ENCODE measurements at regions not wholly inside any gene's neighbourhood (a gene's known extent, or its start where the extent isn't known, plus 50 kb on each side); places are given as distances from the start of the nearest gene placed in this dataset.

- no peak overlapping the region for H3K4me3 ChIP-seq (ENCODE audit: low read depth in 1 of 3, low read length in 3 of 3)
- H3K9ac ChIP-seq (ENCODE audit: low read depth in 1 of 2, low read length in 2 of 2): no peak overlapping the region
- DNase-seq (ENCODE audit: low spot score): no peak
- TF ChIP-seq RXRA (IDR thresholded peaks at IDR 0.05): no peak
- TF ChIP-seq NR2F2 (IDR thresholded peaks at IDR 0.05): no peak
- no peak for TF ChIP-seq JUND (IDR thresholded peaks at IDR 0.05)
- no peak for TF ChIP-seq REST (IDR thresholded peaks at IDR 0.05)
- no peak for TF ChIP-seq FOXA2 (IDR thresholded peaks at IDR 0.05)
- H3K27ac ChIP-seq (ENCODE audit: low read depth in 1 of 2, low read length in 2 of 2): no peak overlapping the region
- no peaks in the 10 kb centered on the region for H3K4me1 ChIP-seq (ENCODE audit: control insufficient read depth in 4 of 4, insufficient read depth in 4 of 4, low read length in 3 of 4)
- H3K27me3 ChIP-seq (ENCODE audit: control insufficient read depth in 4 of 4, insufficient read depth in 4 of 4, low read length in 3 of 4): peaks cover 0 to 3% (median 0%) of the 10 kb centered on the region in 4 donors
- no peaks in the 10 kb centered on the region for H3K36me3 ChIP-seq (ENCODE audit: control insufficient read depth in 4 of 4, insufficient read depth in 3 of 4, low read depth in 1 of 4, low read length in 3 of 4)
- no peaks in the 10 kb centered on the region for H3K9me3 ChIP-seq (ENCODE audit: control insufficient read depth in 4 of 4, low read length in 3 of 4)
- WGBS: 65% methylated on average over 3 of the region's 3 CpGs
These were observed 171.2 kb upstream of the MPDZ start for GRCh38 chr9:13450723-13451122.

- TF ChIP-seq SP1 (IDR thresholded peaks at IDR 0.05) (no peak), ZBTB33 (IDR thresholded peaks at IDR 0.05) (no peak), EGR1 (IDR thresholded peaks at IDR 0.05; ENCODE audit: low read depth in 2 of 2) (no peak), FOXA1 (IDR thresholded peaks at IDR 0.05) (no peak), JUND (IDR thresholded peaks at IDR 0.05) (no peak)
- no peak overlapping the region for H3K27ac ChIP-seq (ENCODE audit: low read depth in 1 of 2, low read length in 2 of 2)
- H3K4me1 ChIP-seq (ENCODE audit: control insufficient read depth in 4 of 4, insufficient read depth in 4 of 4, low read length in 3 of 4): no peaks in the 10 kb centered on the region
- WGBS: 81% methylated on average over 2 of the region's 2 CpGs
- DNase-seq (ENCODE audit: low spot score): no peak
- H3K9ac ChIP-seq (ENCODE audit: low read depth in 1 of 2, low read length in 2 of 2): no peak overlapping the region
- H3K36me3 ChIP-seq (ENCODE audit: control insufficient read depth in 4 of 4, insufficient read depth in 3 of 4, low read depth in 1 of 4, low read length in 3 of 4): no peaks in the 10 kb centered on the region
- no peaks in the 10 kb centered on the region for H3K9me3 ChIP-seq (ENCODE audit: control insufficient read depth in 4 of 4, low read length in 3 of 4)
- H3K27me3 ChIP-seq (ENCODE audit: control insufficient read depth in 4 of 4, insufficient read depth in 4 of 4, low read length in 3 of 4): no peaks in the 10 kb centered on the region
- no peak overlapping the region for H3K4me3 ChIP-seq (ENCODE audit: low read depth in 1 of 3, low read length in 3 of 3)
These were observed 169.0 kb upstream of the MPDZ start for GRCh38 chr9:13448482-13448881.

- Histone ChIP-seq H3K36me3 (ENCODE audit: control insufficient read depth in 4 of 4, insufficient read depth in 3 of 4, low read depth in 1 of 4, low read length in 3 of 4) (no peaks in the 10 kb centered on the region), H3K9ac (ENCODE audit: low read depth in 1 of 2, low read length in 2 of 2) (no peak overlapping the region), H3K27ac (ENCODE audit: low read depth in 1 of 2, low read length in 2 of 2) (no peak overlapping the region), H3K4me1 (ENCODE audit: control insufficient read depth in 4 of 4, insufficient read depth in 4 of 4, low read length in 3 of 4) (no peaks in the 10 kb centered on the region), H3K9me3 (ENCODE audit: control insufficient read depth in 4 of 4, low read length in 3 of 4) (no peaks in the 10 kb centered on the region), H3K27me3 (ENCODE audit: control insufficient read depth in 4 of 4, insufficient read depth in 4 of 4, low read length in 3 of 4) (no peaks in the 10 kb centered on the region), H3K4me3 (ENCODE audit: low read depth in 1 of 3, low read length in 3 of 3) (no peak overlapping the region)
- peak in 1 of 2 donors; percentile 41 for TF ChIP-seq RAD21 (IDR thresholded peaks at IDR 0.05)
- TF ChIP-seq REST (IDR thresholded peaks at IDR 0.05): no peak
- TF ChIP-seq YY1 (IDR thresholded peaks at IDR 0.05): no peak
- 11% methylated on average over 3 of the region's 3 CpGs for WGBS
- DNase-seq (ENCODE audit: low spot score): no peak
These were observed 168.4 kb upstream of the MPDZ start for GRCh38 chr9:13447843-13448422.
